T-helper 1 cell (primary cell): ENCODE measurements at regions not wholly inside any gene's neighbourhood (a gene's known extent, or its start where the extent isn't known, plus 50 kb on each side); places are given as distances from the start of the nearest gene placed in this dataset.
"Not testable (repeated sequence)": the region's sequence is repeated elsewhere in the genome, so short reads cannot be mapped to it uniquely, and the experiment has no call there.

Experiments used
- DNase-seq, 5 donors: peaks; one replicate each; pipeline ENCODE4 v3.0.0-alpha.2; 2012 to 2020

GRCh38 chr5:162487528-162488525 lies 420.3 kb downstream of the GABRG2 start:
- DNase-seq: no peak

- DNase-seq: no peak
Measured at GRCh38 chr5:162496100-162496808, 428.7 kb downstream of the GABRG2 start.

- no peak for DNase-seq
Measured at GRCh38 chr5:162497455-162497854, 429.9 kb downstream of the GABRG2 start.

GRCh38 chr5:162502780-162503179 lies 435.2 kb downstream of the GABRG2 start:
- DNase-seq: no peak

GRCh38 chr5:162503796-162504195 lies 436.2 kb downstream of the GABRG2 start:
- DNase-seq: no peak

GRCh38 chr5:162512935-162513565 lies 445.5 kb downstream of the GABRG2 start:
- DNase-seq: no peak

GRCh38 chr5:162514116-162514515 lies 446.5 kb downstream of the GABRG2 start:
- DNase-seq: no peak

GRCh38 chr5:162520878-162521277 lies 453.3 kb downstream of the GABRG2 start:
- DNase-seq: no peak

- no peak for DNase-seq
Measured at GRCh38 chr5:162529209-162529608, 461.6 kb downstream of the GABRG2 start.

- DNase-seq: no peak
Measured at GRCh38 chr5:162529886-162530285, 462.3 kb downstream of the GABRG2 start.

- no peak for DNase-seq
Measured at GRCh38 chr5:162543437-162543836, 475.9 kb downstream of the GABRG2 start.

- no peak for DNase-seq
Measured at GRCh38 chr5:162544905-162545304, 477.3 kb downstream of the GABRG2 start.

- no peak for DNase-seq
Measured at GRCh38 chr5:162550236-162550635, 482.7 kb downstream of the GABRG2 start.

- DNase-seq: no peak
Measured at GRCh38 chr5:162558120-162558519, 490.5 kb downstream of the GABRG2 start.

GRCh38 chr5:162567644-162568043 lies 500.1 kb downstream of the GABRG2 start:
- no peak for DNase-seq

GRCh38 chr5:162573758-162574157 lies 506.2 kb downstream of the GABRG2 start:
- no peak for DNase-seq

- no peak for DNase-seq
Measured at GRCh38 chr5:162591724-162592123, 524.2 kb downstream of the GABRG2 start.

GRCh38 chr5:162593881-162594280 lies 526.3 kb downstream of the GABRG2 start:
- no peak for DNase-seq

GRCh38 chr5:162603443-162604070 lies 536.0 kb downstream of the GABRG2 start:
- no peak for DNase-seq

- no peak for DNase-seq
Measured at GRCh38 chr5:162607879-162608278, 540.3 kb downstream of the GABRG2 start.

GRCh38 chr5:162621726-162622263 lies 554.2 kb downstream of the GABRG2 start:
- not testable (repeated sequence) for DNase-seq

- DNase-seq: no peak
Measured at GRCh38 chr5:162624110-162624509, 556.5 kb downstream of the GABRG2 start.

- DNase-seq: no peak
Measured at GRCh38 chr5:162637481-162637880, 569.9 kb downstream of the GABRG2 start.
